HCT116 (cell line): ENCODE measurements at regions not wholly inside any gene's neighbourhood (a gene's known extent, or its start where the extent isn't known, plus 50 kb on each side); places are given as distances from the start of the nearest gene placed in this dataset.

Experiments
- ATAC-seq: fragments of 200-7000 bp; cut with Tn5 transposase; 2 replicates; pipeline ENCODE4 v1.9.1; 2020; ENCODE audit warnings: mild to moderate bottlenecking, moderate library complexity
- BruUV-seq: library from RNA; stranded (reverse); fragments of 400-500 nt; replicated peaks from 2 replicates; lab custom pipeline; 2021; lab: Mats Ljungman, UMichigan
- CTCF ChIA-PET: fragments of 300-600 bp; sonication (Branson Sonifier 250); formaldehyde crosslinking; loops from one replicate; lab custom pipeline; 2021; ENCODE audit warnings: antibody characterized with exemption; lab: Charles Lee
- POLR2A ChIA-PET: fragments of 300-600, 350-600 bp; sonication (Branson Sonifier 250); formaldehyde crosslinking; loops from one replicate; lab custom pipeline; 2021; ENCODE audit warnings: antibody characterized with exemption; lab: Charles Lee
- RAD21 ChIA-PET, 2 experiments: fragments of 300-600 bp; sonication (Branson Sonifier 250); formaldehyde crosslinking; loops; one replicate each; lab custom pipeline; 2023; ENCODE audit warnings: low total read pairs in 2 of 2; ENCODE audit not compliant: uncharacterized antibody in 2 of 2, unreplicated experiment in 2 of 2, low non-redundant PET in 1 of 2; lab: Charles Lee
- DNase-seq: peaks from one replicate; pipeline ENCODE4 v3.0.0-alpha.2; 2010; ENCODE audit warnings: low read depth, low spot score
- H2AFZ ChIP-seq: fragments of 200-600 bp; shearing (Covaris generic), sonication (generic); 2 replicates; pipeline ENCODE4 v1.6.1; 2017; ENCODE audit warnings: low read depth, mixed run types, mixed read lengths, antibody characterized with exemption, low read length; ENCODE audit not compliant: poor library complexity, severe bottlenecking
- H3K27ac ChIP-seq: 2 replicates; pipeline ENCODE4 v1.5.1; 2012; ENCODE audit warnings: low read depth, low read length
- H3K27me3 ChIP-seq: fragments of 200-600 bp; sonication (generic); 2 replicates; pipeline ENCODE4 v1.6.1; 2016; ENCODE audit warnings: mixed run types, low read length, mixed read lengths; ENCODE audit not compliant: insufficient read depth
- H3K36me3 ChIP-seq, 2 experiments: fragments of 200-500 bp in 1 of 2; fragments of 200-600 bp in 1 of 2; sonication (Bioruptor generic) in 1 of 2; sonication (generic) in 1 of 2; 2 replicates each; pipeline versions ENCODE4 v1.5.1 to v1.6.1; 2014 to 2016; ENCODE audit warnings: low read length in 2 of 2, inconsistent platforms in 1 of 2, mixed read lengths in 1 of 2, mixed run types in 1 of 2; ENCODE audit not compliant: insufficient read depth in 2 of 2, control insufficient read depth in 1 of 2
- H3K4me1 ChIP-seq, 2 experiments: fragments of 200-600 bp in 1 of 2; sonication (generic) in 1 of 2; 2 replicates each; pipeline versions ENCODE4 v1.5.1 to v1.6.1; 2012 to 2017; ENCODE audit warnings: low read length in 2 of 2, inconsistent platforms in 1 of 2, mild to moderate bottlenecking in 1 of 2, mixed read lengths in 1 of 2, mixed run types in 1 of 2, moderate library complexity in 1 of 2; ENCODE audit not compliant: insufficient read depth in 2 of 2, control insufficient read depth in 1 of 2
- H3K4me2 ChIP-seq: fragments of 200-600 bp; sonication (generic); 2 replicates; pipeline ENCODE4 v1.6.1; 2017; ENCODE audit warnings: mixed run types, low read length, mixed read lengths
- H3K4me3 ChIP-seq, 2 experiments: fragments of 200-600 bp in 1 of 2; sonication (generic) in 1 of 2; replicated peaks in 1 of 2; 2 replicates each; pipeline ENCODE4 v1.5.1; 2011 to 2016; ENCODE audit warnings: low read length in 2 of 2, control low read depth in 1 of 2, low read depth in 1 of 2, mild to moderate bottlenecking in 1 of 2, mixed read lengths in 1 of 2, mixed run types in 1 of 2
- H3K79me2 ChIP-seq: fragments of 200-600 bp; sonication (generic); 2 replicates; pipeline ENCODE4 v1.6.1; 2017; ENCODE audit warnings: mild to moderate bottlenecking, mixed run types, low read length, moderate library complexity, mixed read lengths; ENCODE audit not compliant: insufficient read depth
- H3K9ac ChIP-seq: fragments of 200-600 bp; sonication (generic); 2 replicates; pipeline ENCODE4 v1.6.1; 2016; ENCODE audit warnings: low read length, mixed read lengths
- H3K9me2 ChIP-seq: fragments of 200-600 bp; sonication (generic), shearing (Covaris generic); 2 replicates; pipeline ENCODE4 v1.6.1; 2017; ENCODE audit warnings: mixed run types, mild to moderate bottlenecking, moderate library complexity; ENCODE audit not compliant: insufficient read depth
- H3K9me3 ChIP-seq, 2 experiments: fragments of 200-500 bp in 1 of 2; fragments of 200-600 bp in 1 of 2; sonication (Bioruptor generic) in 1 of 2; sonication (generic) in 1 of 2; 2 replicates each; pipeline ENCODE4 v1.6.1; 2014 to 2017; ENCODE audit warnings: low read length in 2 of 2, mixed read lengths in 2 of 2, inconsistent platforms in 1 of 2, low read depth in 1 of 2, mild to moderate bottlenecking in 1 of 2, mixed run types in 1 of 2, moderate library complexity in 1 of 2; ENCODE audit not compliant: control insufficient read depth in 1 of 2, insufficient read depth in 1 of 2
- H4K20me1 ChIP-seq: fragments of 200-600 bp; sonication (generic), shearing (Covaris generic); 2 replicates; pipeline ENCODE4 v1.6.1; 2017; ENCODE audit warnings: mixed run types, mild to moderate bottlenecking, moderate library complexity; ENCODE audit not compliant: insufficient read depth
- EGR1 ChIP-seq: IDR thresholded peaks from 2 replicates; pipeline ENCODE4 v1.6.1; 2012; ENCODE audit warnings: low read depth
- ELF1 ChIP-seq: IDR thresholded peaks from 2 replicates; pipeline ENCODE4 v1.6.1; 2012; ENCODE audit warnings: low read depth, borderline replicate concordance
- JUND ChIP-seq: IDR thresholded peaks from 2 replicates; pipeline ENCODE4 v1.6.1; 2012
- POLR2A ChIP-seq: IDR thresholded peaks from 2 replicates; pipeline ENCODE4 v1.7.0; 2011; ENCODE audit warnings: borderline replicate concordance; ENCODE audit not compliant: insufficient read depth, insufficient read length; ENCODE audit errors: extremely low read depth
- POLR2AphosphoS5 ChIP-seq: IDR thresholded peaks from 2 replicates; pipeline ENCODE4 v1.6.1; 2011; ENCODE audit warnings: mild to moderate bottlenecking, low read depth, low read length, moderate library complexity
- SIN3A ChIP-seq: IDR thresholded peaks from 2 replicates; pipeline ENCODE4 v1.6.1; 2012; ENCODE audit warnings: low read depth
- SP1 ChIP-seq: IDR thresholded peaks from 2 replicates; pipeline ENCODE4 v1.6.1; 2012; ENCODE audit warnings: low read depth
- ZFX ChIP-seq: fragments of 450-650 bp; IDR thresholded peaks from 2 replicates; pipeline ENCODE4 v1.6.1; 2017
- intact Hi-C: fragments of 100-400 bp; cut with micrococcal nuclease; formaldehyde crosslinking; loops from 2 replicates; pipeline ENCODE4 v1.10.0; 2022
- TF ChIP-seq, protein P1 (sequence below): IDR thresholded peaks from 2 replicates; pipeline ENCODE4 v1.6.1; 2012; ENCODE audit warnings: low read depth
- TF ChIP-seq, protein P2 (sequence below): IDR thresholded peaks from 2 replicates; pipeline ENCODE4 v1.6.1; 2011; ENCODE audit warnings: mild to moderate bottlenecking, low read length, moderate library complexity; ENCODE audit not compliant: insufficient replicate concordance; ENCODE audit errors: extremely low read depth
- TF ChIP-seq, protein P3 (sequence below): IDR thresholded peaks from 2 replicates; pipeline ENCODE4 v1.6.1; 2012

DNA sequence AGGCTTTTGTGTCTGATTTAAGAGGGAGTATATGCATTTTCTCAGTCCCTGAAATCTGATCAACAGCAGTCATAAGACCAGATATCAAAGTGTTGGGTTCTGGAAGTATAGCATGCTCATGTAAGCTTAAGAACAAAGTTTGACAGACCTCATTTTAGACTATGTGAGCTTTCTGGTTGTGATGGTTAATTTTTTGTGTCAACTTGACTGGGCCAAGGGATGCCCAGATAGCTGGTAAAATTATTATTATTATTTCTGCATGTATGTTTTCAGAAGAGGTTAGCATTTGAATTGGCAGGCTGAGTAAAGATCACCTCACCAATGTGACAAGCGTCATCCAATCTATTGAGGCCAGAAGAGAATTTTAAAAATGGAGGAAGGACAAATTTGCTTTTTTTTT is 63.5 kb upstream of the FRMD4A start:
- POLR2A ChIA-PET = interaction anchor here (0.7 kb wide), 1 partner anchor 48 kb away, joined by 6 read pairs; no protein-coding TSS in a partner anchor

More for the DNA sequence above, 63.5 kb upstream of the FRMD4A start:
- no peak for DNase-seq
- ChIA-PET RAD21 (no interaction called here), CTCF (no interaction called here)
- Histone ChIP-seq H3K9me3 (no peaks in the 10 kb centered on the region), H3K4me3 (no peak overlapping the region), H3K79me2 (no peaks in the 10 kb centered on the region), H3K9me2 (no peaks in the 10 kb centered on the region), H3K4me2 (no peak overlapping the region), H3K27me3 (peaks cover 12% of the 10 kb centered on the region), H3K36me3 (no peaks in the 10 kb centered on the region), H3K4me1 (peaks cover 7 to 11% of the 10 kb centered on the region in 2 experiments), H2AFZ (no peak overlapping the region), H3K27ac (no peak overlapping the region), H4K20me1 (no peaks in the 10 kb centered on the region), H3K9ac (no peak overlapping the region)
- ATAC-seq = no peak
- TF ChIP-seq POLR2A (no peak), JUND (no peak), SIN3A (no peak), SP1 (no peak), ELF1 (no peak), EGR1 (no peak), ZFX (no peak), POLR2AphosphoS5 (no peak)
- TF ChIP-seq, protein P1, sequence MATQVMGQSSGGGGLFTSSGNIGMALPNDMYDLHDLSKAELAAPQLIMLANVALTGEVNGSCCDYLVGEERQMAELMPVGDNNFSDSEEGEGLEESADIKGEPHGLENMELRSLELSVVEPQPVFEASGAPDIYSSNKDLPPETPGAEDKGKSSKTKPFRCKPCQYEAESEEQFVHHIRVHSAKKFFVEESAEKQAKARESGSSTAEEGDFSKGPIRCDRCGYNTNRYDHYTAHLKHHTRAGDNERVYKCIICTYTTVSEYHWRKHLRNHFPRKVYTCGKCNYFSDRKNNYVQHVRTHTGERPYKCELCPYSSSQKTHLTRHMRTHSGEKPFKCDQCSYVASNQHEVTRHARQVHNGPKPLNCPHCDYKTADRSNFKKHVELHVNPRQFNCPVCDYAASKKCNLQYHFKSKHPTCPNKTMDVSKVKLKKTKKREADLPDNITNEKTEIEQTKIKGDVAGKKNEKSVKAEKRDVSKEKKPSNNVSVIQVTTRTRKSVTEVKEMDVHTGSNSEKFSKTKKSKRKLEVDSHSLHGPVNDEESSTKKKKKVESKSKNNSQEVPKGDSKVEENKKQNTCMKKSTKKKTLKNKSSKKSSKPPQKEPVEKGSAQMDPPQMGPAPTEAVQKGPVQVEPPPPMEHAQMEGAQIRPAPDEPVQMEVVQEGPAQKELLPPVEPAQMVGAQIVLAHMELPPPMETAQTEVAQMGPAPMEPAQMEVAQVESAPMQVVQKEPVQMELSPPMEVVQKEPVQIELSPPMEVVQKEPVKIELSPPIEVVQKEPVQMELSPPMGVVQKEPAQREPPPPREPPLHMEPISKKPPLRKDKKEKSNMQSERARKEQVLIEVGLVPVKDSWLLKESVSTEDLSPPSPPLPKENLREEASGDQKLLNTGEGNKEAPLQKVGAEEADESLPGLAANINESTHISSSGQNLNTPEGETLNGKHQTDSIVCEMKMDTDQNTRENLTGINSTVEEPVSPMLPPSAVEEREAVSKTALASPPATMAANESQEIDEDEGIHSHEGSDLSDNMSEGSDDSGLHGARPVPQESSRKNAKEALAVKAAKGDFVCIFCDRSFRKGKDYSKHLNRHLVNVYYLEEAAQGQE = no peak
- TF ChIP-seq, protein P2, sequence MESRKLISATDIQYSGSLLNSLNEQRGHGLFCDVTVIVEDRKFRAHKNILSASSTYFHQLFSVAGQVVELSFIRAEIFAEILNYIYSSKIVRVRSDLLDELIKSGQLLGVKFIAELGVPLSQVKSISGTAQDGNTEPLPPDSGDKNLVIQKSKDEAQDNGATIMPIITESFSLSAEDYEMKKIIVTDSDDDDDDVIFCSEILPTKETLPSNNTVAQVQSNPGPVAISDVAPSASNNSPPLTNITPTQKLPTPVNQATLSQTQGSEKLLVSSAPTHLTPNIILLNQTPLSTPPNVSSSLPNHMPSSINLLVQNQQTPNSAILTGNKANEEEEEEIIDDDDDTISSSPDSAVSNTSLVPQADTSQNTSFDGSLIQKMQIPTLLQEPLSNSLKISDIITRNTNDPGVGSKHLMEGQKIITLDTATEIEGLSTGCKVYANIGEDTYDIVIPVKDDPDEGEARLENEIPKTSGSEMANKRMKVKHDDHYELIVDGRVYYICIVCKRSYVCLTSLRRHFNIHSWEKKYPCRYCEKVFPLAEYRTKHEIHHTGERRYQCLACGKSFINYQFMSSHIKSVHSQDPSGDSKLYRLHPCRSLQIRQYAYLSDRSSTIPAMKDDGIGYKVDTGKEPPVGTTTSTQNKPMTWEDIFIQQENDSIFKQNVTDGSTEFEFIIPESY = no peak
- TF ChIP-seq, protein P3, sequence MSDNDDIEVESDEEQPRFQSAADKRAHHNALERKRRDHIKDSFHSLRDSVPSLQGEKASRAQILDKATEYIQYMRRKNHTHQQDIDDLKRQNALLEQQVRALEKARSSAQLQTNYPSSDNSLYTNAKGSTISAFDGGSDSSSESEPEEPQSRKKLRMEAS = no peak
- BruUV-seq = no TSS peak
- intact Hi-C loops = loop anchor here (10.0 kb wide), 1 partner anchor 431 kb away; no protein-coding TSS in a partner anchor
